Stimulated activated naive CD8-positive, alpha-beta T cell treated with anti-CD3 and anti-CD28 coated beads, Interleukin-15, Interleukin-2, amounts not matched to agents 100 ng/mL and 50 ng/mL, for 24 hours (primary cell): ENCODE measurements at regions not wholly inside any gene's neighbourhood (a gene's known extent, or its start where the extent isn't known, plus 50 kb on each side); places are given as distances from the start of the nearest gene placed in this dataset.
"Not testable (repeated sequence)": the region's sequence is repeated elsewhere in the genome, so short reads cannot be mapped to it uniquely, and the experiment has no call there.

Experiments
- H3K27ac Mint-ChIP-seq: one replicate; pipeline ENCODE4 v1.8.0; 2021; ENCODE audit warnings: mild to moderate bottlenecking, mixed read lengths
- H3K27me3 Mint-ChIP-seq: one replicate; pipeline ENCODE4 v1.8.0; 2021; ENCODE audit warnings: mixed read lengths
- H3K36me3 Mint-ChIP-seq: one replicate; pipeline ENCODE4 v1.8.0; 2021; ENCODE audit warnings: low read depth, mixed read lengths
- H3K4me1 Mint-ChIP-seq: one replicate; pipeline ENCODE4 v1.8.0; 2021; ENCODE audit warnings: low read depth, mixed read lengths
- H3K4me3 Mint-ChIP-seq: one replicate; pipeline ENCODE4 v1.8.0; 2021; ENCODE audit warnings: mild to moderate bottlenecking, mixed read lengths
- H3K9me3 Mint-ChIP-seq: one replicate; pipeline ENCODE4 v1.8.0; 2021; ENCODE audit warnings: mixed read lengths

DNA sequence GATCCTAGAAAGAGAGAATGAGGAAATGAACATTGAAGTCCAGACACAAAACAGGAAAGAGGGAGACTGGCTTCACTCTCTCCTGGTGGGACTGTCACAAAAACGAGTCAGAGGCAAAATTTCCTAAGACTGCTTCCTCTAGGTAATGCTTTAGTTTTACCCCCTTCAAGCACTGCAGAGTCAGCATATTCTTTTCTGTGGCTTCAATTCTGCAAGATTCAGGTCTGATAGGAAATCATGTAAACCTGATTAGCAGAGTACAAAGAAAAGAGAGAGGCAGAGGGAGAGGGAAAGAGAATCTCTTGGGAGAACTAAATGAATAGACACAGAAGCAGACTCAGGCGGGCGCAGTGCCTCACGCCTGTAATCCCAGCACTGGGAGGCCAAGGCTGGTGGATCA is 145.7 kb upstream of the VKORC1L1 start:
- H3K27ac Mint-ChIP-seq, H3K36me3 Mint-ChIP-seq, H3K9me3 Mint-ChIP-seq, H3K4me3 Mint-ChIP-seq, H3K27me3 Mint-ChIP-seq, H3K4me1 Mint-ChIP-seq: not testable (repeated sequence)

DNA sequence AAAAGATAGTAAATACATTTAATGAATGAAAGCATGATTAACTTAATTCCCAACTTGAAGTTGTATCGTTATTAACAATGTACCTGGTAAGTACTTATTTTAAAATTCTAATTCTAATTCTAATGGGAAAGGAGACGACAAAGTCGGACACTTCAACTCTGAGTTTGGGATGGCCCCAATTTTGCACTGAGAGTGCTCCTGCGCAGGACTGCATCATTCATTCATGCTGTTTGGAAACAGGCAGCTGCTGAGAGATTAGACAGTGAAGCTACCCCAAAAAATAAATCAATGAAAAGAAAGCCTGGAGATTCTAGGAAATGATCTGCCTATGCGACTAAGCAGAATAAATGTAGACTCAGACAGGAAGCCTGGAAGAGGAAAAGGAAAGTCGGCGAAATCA is 141.7 kb upstream of the VKORC1L1 start:
- peaks cover 4% of the 10 kb centered on the region for H3K36me3 Mint-ChIP-seq
- no peaks in the 10 kb centered on the region for H3K27me3 Mint-ChIP-seq
- H3K27ac Mint-ChIP-seq, result no peak overlapping the region
- H3K4me3 Mint-ChIP-seq, result peak overlapping the region; percentile 14
- H3K4me1 Mint-ChIP-seq, result peaks cover 7% of the 10 kb centered on the region
- no peaks in the 10 kb centered on the region for H3K9me3 Mint-ChIP-seq

DNA sequence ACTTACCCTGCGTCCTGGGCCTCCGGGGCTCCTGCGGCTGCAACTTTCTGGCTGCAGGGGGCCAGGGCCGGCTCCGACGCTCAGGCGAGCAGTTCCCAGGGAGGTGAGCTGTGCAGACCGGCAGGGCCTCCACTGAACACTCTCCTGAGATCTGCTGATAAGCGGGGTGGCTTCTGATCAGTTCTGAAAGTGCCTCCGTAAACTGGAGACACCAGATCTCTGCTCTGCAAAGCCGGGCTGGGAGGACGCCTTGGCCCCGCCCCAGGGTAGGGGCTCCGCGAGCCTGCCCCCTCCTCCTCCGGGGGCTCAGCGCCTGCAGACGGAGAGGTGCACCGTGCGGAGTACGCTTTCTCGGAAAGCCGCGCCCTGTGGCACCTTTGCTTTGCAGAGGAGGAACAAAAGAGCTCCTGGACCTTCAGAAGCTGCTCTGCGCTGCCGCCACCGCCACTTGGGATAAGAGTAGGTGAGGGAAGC is 141.3 kb upstream of the VKORC1L1 start:
- H3K4me3 Mint-ChIP-seq, result peak overlapping the region; percentile 14

DNA sequence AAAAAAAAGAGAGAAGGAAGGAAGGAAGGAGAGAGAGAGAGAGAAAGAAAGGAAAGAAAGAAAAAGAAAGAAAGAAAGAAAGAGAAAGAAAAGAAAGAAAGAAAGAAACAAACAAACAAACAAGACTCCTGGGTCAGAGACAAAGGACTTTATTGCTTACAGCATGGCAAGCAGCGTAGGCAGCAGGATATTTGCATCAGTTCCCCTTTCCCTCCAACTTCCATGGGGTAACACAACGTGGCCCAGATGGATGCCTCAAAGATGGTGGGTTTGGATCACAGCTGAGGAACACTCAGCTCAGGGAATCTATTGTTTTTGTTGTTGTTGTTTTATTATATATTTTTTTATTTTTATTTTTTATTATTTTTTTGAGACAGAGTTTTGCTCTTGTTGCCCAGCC is 128.5 kb upstream of the VKORC1L1 start:
- Mint-ChIP-seq H3K9me3 (no peaks in the 10 kb centered on the region), H3K27ac (no peak overlapping the region), H3K27me3 (no peaks in the 10 kb centered on the region), H3K36me3 (peaks cover 23% of the 10 kb centered on the region), H3K4me3 (no peak overlapping the region), H3K4me1 (peaks cover 3% of the 10 kb centered on the region)

More for the DNA sequence above, 141.3 kb upstream of the VKORC1L1 start:
- no peaks in the 10 kb centered on the region for H3K27me3 Mint-ChIP-seq
- peaks cover 7% of the 10 kb centered on the region for H3K4me1 Mint-ChIP-seq
- H3K9me3 Mint-ChIP-seq, result no peaks in the 10 kb centered on the region
- no peak overlapping the region for H3K27ac Mint-ChIP-seq
- peaks cover 4% of the 10 kb centered on the region for H3K36me3 Mint-ChIP-seq

DNA sequence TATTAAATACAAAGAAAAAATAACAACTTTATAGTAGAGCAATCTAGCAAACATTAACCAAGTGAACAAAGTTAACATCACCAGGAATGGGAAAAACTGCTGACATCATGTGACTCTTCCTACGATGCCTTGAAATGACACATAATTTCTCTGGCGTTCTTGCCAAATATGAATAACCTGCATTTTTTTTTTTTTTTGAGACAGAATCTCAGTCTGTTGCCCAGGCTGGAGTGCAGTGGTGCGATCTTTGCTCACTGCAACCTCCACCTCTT is 126.5 kb upstream of the VKORC1L1 start:
- Mint-ChIP-seq H3K27me3 (no peaks in the 10 kb centered on the region), H3K9me3 (no peaks in the 10 kb centered on the region), H3K4me3 (no peak overlapping the region), H3K4me1 (peaks cover 7% of the 10 kb centered on the region), H3K27ac (no peak overlapping the region), H3K36me3 (peaks cover 9% of the 10 kb centered on the region)

DNA sequence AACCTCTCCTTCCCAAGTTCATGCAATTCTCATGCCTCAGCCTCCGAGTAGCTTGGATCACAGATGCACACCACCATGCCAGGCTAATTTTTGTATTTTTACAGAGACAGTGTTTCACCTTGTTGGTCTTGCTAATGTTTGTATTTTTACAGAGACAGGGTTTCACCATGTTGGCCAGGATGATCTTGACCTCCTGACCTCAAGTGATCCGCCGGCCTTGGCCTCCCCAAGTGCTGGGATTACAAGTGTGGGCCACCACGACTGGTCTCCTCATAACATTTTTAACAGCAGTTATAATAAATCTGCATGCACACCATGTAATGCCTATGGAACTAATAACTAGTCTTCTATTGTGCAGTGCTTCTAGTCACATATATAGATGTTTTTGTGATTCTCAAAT is 123.8 kb upstream of the VKORC1L1 start:
- Mint-ChIP-seq H3K9me3 (no peaks in the 10 kb centered on the region), H3K4me3 (no peak overlapping the region), H3K27me3 (no peaks in the 10 kb centered on the region), H3K36me3 (peaks cover 19% of the 10 kb centered on the region), H3K27ac (no peak overlapping the region), H3K4me1 (peaks cover 25% of the 10 kb centered on the region)

DNA sequence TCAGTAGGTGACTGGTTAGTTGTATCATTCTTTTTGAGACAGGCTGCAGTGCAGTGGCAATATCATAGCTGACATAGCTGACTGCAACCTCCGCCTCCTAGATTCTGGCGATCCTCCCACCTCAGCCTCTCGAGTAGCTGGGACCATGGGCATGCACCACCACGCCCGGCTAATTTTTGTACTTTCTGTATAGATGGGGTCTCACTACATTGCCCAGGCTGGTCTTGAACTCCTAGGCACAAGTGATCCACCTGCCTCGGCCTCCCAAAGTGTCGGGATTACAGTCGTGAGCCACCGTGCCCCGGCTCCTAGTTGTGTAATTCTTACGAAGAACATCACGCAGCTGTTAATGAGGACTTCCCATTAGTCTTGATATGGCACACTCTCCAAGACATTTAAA is 123.4 kb upstream of the VKORC1L1 start:
- peaks cover 23% of the 10 kb centered on the region for H3K4me1 Mint-ChIP-seq
- no peak overlapping the region for H3K27ac Mint-ChIP-seq
- H3K9me3 Mint-ChIP-seq, result no peaks in the 10 kb centered on the region
- peak overlapping the region; percentile 94 for H3K4me3 Mint-ChIP-seq
- peaks cover 20% of the 10 kb centered on the region for H3K36me3 Mint-ChIP-seq
- H3K27me3 Mint-ChIP-seq, result no peaks in the 10 kb centered on the region

DNA sequence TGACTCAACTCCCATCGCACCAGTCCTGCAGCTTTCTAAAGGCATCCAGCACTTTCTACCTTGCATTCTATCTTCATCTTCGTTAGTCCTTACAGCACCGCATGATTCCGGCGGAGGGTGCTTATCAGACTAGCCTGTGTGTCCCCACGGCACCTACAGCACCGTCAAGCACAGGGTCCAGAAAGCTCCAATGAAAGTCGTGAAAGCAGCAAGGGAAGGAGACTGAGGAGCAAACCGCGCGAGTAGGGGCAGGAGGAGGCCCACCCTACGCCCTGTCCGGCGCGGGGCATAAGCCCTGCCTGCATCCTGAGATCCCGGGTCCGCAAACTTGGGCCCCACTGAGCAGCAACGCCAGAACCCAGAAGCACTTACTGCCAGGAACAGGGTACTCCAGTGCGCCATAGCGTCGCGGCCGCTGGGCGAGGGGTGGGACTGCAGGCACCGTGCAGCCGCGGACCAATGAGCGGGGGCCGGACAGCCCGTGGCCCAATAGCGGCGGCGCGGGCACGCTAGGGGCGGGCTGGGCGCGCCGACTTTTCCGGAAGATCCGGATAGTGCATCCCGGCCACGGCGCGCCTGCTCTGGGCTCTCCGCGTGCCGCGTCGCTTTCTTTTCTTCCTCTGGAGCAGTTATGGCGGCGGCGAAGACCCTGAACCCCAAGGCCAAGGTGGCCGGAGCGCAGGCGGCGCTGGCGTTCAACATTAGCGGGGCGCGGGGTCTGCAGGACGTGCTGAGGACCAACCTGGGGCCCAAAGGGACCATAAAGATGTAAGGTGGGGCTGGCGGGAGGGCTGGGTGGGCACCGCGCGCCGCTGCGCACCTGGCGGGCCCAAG is 122.1 kb upstream of the VKORC1L1 start:
- H3K36me3 Mint-ChIP-seq, result peaks cover 31% of the 10 kb centered on the region
- H3K4me3 Mint-ChIP-seq, result peak overlapping the region; percentile 94
- no peaks in the 10 kb centered on the region for H3K27me3 Mint-ChIP-seq
- H3K27ac Mint-ChIP-seq, result peak overlapping the region; percentile 90
- H3K9me3 Mint-ChIP-seq, result no peaks in the 10 kb centered on the region
- peaks cover 27% of the 10 kb centered on the region for H3K4me1 Mint-ChIP-seq

DNA sequence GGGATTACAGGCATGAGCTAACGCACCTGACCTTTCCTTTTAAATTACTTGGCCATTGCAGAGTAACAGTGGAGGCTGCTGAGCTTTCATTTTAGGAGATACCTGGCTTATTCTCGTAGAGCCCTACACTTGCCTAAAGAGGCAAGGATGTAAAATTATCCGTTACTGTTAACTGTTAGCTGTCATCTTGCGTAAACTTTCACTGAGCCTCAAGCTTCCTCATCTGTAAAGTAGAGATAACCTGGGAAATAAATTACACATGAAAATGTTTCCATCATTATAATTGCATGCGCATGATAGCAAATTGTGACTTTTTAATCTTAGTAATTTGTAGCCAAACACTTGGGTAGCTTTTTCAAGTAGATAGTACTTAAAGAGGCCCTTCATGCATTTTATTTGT is 118.8 kb upstream of the VKORC1L1 start:
- Mint-ChIP-seq H3K4me1 (peaks cover 35% of the 10 kb centered on the region), H3K36me3 (peaks cover 52% of the 10 kb centered on the region), H3K27ac (peak overlapping the region; percentile 5)
- not testable (repeated sequence) for H3K9me3 Mint-ChIP-seq, H3K27me3 Mint-ChIP-seq, H3K4me3 Mint-ChIP-seq

DNA sequence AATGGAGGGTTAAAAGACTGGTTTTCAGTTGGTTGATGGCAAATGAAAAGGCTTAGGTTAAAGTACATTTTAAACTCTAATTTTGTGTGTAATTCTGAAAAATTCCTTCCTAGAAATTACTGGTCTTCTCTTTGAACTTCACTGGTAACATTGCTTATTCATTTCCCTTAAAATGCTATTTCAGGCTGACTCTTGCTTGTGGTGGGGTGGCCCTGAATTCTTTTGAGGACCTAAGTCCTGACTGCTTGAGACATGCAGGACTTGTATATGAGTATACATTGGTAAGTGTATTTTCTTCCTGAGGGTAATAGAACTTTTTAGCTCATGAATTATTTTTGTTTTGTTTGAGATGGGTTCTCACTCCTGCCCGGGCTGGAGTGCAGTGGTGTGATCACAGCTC is 113.9 kb upstream of the VKORC1L1 start:
- H3K27ac Mint-ChIP-seq, result peak overlapping the region; percentile 76
- not testable (repeated sequence) for H3K27me3 Mint-ChIP-seq, H3K4me3 Mint-ChIP-seq, H3K9me3 Mint-ChIP-seq
- peaks cover 27% of the 10 kb centered on the region for H3K4me1 Mint-ChIP-seq
- H3K36me3 Mint-ChIP-seq, result peaks cover 62% of the 10 kb centered on the region

DNA sequence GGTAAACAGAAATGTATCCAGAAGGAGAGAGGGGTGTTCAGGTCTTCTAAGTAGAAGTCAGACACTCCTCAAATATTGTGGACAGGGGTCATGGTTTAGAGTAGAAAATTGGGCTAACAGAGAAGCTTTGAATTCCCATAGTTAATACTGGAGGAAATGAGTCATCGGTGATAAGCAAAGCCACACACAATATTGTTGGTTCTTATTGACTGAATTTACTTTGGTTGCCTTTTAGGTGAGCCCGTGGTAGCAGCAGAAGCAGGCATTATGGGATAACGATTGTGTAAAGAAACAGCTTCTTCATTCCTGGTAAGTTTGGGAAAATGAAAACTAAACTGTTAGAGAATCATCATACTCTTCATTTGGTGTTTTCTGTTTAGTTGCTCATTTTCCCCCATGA is 110.2 kb upstream of the VKORC1L1 start:
- Mint-ChIP-seq H3K27ac (peak overlapping the region; percentile 81), H3K36me3 (peaks cover 41% of the 10 kb centered on the region)
- not testable (repeated sequence) for H3K4me3 Mint-ChIP-seq

DNA sequence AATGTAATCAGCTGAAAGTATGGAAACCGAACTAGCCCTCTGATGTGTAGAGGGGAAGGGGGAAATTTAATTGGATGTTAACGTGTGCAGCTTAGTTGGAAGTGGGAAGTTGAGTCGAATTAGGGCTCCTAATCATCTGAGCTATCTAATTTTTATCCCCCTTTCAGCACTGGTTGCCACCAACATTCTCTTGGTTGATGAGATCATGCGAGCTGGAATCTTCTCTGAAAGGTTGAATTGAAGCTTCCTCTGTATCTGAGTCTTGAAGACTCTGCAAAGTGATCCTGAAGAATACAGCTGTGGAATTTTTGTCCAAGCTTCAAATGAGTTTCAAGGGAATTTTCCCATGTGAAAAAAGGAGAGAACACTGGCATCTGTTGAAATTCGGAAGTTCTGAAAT is 109.8 kb upstream of the VKORC1L1 start:
- not testable (repeated sequence) for H3K27me3 Mint-ChIP-seq, H3K4me3 Mint-ChIP-seq, H3K9me3 Mint-ChIP-seq
- peaks cover 23% of the 10 kb centered on the region for H3K4me1 Mint-ChIP-seq
- peak overlapping the region; percentile 81 for H3K27ac Mint-ChIP-seq
- H3K36me3 Mint-ChIP-seq, result peaks cover 38% of the 10 kb centered on the region

More for the DNA sequence above, 110.2 kb upstream of the VKORC1L1 start:
- H3K9me3 Mint-ChIP-seq, H3K27me3 Mint-ChIP-seq: not testable (repeated sequence)
- peaks cover 21% of the 10 kb centered on the region for H3K4me1 Mint-ChIP-seq

DNA sequence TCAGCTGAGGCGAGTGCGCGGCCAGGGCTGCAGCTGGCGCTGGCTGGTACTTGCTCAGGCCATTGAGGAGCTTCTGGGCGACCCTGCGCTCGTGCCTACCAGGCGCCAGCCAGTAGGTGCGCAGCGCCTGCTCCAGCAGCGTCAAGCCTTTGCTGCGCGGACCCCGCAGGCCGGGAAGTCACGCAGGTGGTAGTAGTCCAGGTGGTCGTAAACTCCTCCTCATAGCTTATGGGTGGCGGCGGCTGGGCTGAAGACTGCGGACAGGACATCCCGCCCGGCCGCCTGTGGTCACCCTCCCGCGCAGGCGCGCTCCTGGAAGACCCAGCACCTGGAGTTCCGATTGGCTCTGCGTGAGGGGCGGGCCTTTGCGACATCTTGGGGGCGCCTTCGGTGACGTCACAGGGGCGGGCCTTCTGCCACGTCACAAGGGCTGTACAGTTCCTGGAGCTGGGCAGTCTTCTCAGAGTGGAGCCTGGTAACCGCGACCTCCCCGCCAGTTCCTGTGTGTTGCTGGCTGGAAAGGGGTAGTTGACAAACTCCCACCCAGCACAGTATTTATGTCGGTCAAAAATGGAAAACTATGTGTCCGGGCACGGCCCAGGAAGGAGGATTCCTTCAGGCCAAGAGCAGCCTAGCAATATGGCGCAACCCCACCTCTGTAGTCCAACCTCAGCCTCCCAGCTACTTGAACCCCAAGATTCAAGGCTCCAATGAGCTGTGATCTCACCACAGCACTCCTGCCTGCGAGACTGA is 102.2 kb upstream of the VKORC1L1 start:
- H3K36me3 Mint-ChIP-seq, H3K4me1 Mint-ChIP-seq, H3K9me3 Mint-ChIP-seq, H3K27me3 Mint-ChIP-seq: not testable (repeated sequence)
- Mint-ChIP-seq H3K4me3 (peak overlapping the region; percentile 88), H3K27ac (peak overlapping the region; percentile 84)

DNA sequence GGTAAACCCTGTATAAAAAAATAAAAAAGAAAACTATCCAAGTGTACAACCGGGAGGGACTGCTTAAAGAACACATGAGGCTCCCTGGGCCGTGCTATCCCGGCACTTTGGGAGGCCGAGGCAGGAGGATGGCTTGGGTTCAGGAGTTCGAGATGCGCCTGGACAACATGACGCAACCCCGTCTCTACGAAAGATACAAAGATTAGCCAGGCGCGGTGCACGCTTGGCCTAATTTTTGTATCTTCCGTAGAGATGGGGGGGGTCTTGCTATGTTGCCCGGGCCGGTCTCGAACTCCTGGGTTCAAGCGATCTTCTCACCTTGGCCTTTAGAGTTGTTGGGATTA is 101.7 kb upstream of the VKORC1L1 start:
- Mint-ChIP-seq H3K4me3 (peak overlapping the region; percentile 88), H3K27ac (peak overlapping the region; percentile 84)
- not testable (repeated sequence) for H3K36me3 Mint-ChIP-seq, H3K27me3 Mint-ChIP-seq, H3K9me3 Mint-ChIP-seq, H3K4me1 Mint-ChIP-seq

DNA sequence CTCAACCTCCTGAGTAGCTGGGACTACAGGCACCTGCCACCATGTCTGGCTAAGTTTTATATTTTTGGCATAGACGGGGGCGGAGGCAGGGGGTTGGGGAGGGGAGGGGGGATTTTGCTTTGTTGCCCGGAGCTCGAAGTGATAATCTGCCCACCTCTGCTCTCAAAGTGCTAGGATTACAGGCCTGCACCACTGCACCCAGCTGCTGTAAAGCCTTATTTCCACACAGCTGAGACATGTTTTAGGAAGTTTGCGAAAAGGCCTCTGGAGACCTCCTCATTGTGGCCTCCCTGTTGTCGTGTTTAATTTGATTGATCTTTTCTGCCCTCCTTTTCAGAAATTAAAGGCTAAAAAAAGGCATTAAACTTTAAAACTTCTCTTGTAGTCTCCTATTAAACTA is 96.2 kb upstream of the VKORC1L1 start:
- not testable (repeated sequence) for H3K36me3 Mint-ChIP-seq, H3K27ac Mint-ChIP-seq, H3K4me3 Mint-ChIP-seq, H3K4me1 Mint-ChIP-seq, H3K9me3 Mint-ChIP-seq, H3K27me3 Mint-ChIP-seq

DNA sequence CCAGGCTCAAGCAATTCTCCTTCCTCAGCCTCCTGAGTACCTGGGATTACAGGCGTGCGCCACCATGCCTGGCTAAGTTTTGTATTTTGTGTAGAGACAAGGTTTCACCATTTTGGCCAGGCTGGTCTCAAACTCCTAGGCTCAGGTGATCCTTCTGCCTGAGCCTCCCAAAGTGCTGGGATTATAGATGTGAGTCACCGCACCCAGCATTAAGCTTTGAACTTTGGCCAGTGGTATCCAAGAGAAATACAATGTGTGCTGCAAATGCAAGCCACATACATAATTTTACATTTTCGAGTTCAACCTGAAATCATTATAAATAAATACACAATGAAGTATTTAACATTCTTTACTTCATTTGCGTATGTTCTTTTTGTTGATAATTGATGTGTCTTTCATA is 82.9 kb upstream of the VKORC1L1 start:
- H3K4me1 Mint-ChIP-seq, H3K4me3 Mint-ChIP-seq, H3K27me3 Mint-ChIP-seq, H3K9me3 Mint-ChIP-seq, H3K36me3 Mint-ChIP-seq, H3K27ac Mint-ChIP-seq: not testable (repeated sequence)
